MM.1S (cell line): ENCODE measurements at regions not wholly inside any gene's neighbourhood (a gene's known extent, or its start where the extent isn't known, plus 50 kb on each side); places are given as distances from the start of the nearest gene placed in this dataset.

Experiments used
- CTCF ChIP-seq: fragments of 300-600 bp; sonication (generic); IDR thresholded peaks from 2 replicates; pipeline ENCODE4 v1.5.1; 2016; ENCODE audit warnings: antibody characterized with exemption, low read length, mixed read lengths
- EZH2phosphoT487 ChIP-seq: fragments of 300-600 bp; sonication (generic); IDR thresholded peaks from 2 replicates; pipeline ENCODE4 v1.6.1; 2018; ENCODE audit warnings: antibody characterized with exemption, low read length

- TF ChIP-seq CTCF (no peak), EZH2phosphoT487 (no peak)
These were observed 1569.7 kb upstream of the IGFBP7 start for GRCh38 chr4:58679886-58680285.
